Myocyte (in vitro differentiated cells): ENCODE measurements at regions not wholly inside any gene's neighbourhood (a gene's known extent, or its start where the extent isn't known, plus 50 kb on each side); places are given as distances from the start of the nearest gene placed in this dataset.

Experiments
- DNase-seq: peaks from one replicate; pipeline ENCODE4 v3.0.0-alpha.2; 2012; ENCODE audit warnings: low read depth

- no peak for DNase-seq
Measured at GRCh38 chr6:165877773-165878172, 214.7 kb upstream of the PDE10A start.

- no peak for DNase-seq
Measured at GRCh38 chr6:165877192-165877591, 214.2 kb upstream of the PDE10A start.

- no peak for DNase-seq
Measured at GRCh38 chr6:165876588-165876987, 213.5 kb upstream of the PDE10A start.

DNA sequence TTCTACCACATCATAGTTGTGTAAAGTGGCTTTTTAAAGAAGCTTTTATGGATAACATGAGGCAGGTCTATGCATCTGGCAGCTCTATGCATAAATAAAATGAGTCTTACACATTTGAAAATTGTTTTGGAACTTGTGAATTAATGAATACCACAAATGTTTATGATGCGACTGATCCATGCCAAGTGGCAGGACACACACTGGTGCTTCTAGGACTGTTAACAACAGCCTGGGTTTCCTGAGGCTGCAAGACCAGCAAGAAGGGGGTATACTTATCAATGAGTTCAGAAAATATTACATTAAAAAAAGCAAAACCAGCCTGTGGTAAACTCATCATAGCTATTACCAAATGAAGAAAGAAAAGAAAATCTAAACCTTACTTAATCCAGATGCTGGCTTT lies 212.9 kb upstream of the PDE10A start:
- DNase-seq, result no peak

GRCh38 chr6:165873976-165874375 lies 210.9 kb upstream of the PDE10A start:
- DNase-seq, result no peak

DNA sequence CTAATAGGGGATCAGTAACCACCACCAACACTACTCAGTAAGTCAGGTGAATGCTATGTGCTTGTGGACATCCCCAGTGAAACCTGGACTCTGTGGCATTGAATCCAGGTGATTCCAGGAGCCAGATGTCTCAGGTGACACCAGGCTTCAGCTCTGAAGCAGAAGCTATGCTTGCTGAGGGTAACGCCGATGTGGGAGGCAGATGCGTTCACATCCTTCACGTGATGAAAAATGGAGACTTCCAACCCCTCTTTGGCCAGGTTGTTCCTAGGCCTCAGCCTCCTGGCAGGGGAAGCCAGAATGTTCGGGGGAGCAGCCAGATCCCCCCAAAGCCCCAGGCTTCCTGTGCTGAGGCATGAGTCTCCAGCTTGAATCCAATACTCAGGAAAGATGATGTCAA lies 209.8 kb upstream of the PDE10A start:
- no peak for DNase-seq

DNA sequence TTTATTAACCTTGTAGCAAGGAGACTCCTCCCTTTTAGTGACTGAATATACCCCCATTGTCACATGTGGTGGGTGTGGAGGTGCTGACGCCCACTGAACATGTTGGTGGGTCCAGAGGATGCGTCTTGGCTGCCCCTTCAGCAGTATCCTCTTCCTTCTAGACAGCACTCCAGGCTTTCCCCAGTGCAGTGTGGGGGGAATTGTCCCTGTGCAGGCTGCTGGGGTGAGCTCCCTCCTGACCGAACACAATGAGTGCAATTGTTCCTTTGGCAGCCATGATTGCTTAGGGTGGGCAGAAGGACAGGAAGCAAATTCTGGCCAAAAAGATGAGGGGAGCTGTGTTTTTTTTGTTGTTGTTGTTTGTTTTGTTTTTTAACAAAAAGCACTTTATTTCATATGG lies 209.3 kb upstream of the PDE10A start:
- DNase-seq, result no peak

DNA sequence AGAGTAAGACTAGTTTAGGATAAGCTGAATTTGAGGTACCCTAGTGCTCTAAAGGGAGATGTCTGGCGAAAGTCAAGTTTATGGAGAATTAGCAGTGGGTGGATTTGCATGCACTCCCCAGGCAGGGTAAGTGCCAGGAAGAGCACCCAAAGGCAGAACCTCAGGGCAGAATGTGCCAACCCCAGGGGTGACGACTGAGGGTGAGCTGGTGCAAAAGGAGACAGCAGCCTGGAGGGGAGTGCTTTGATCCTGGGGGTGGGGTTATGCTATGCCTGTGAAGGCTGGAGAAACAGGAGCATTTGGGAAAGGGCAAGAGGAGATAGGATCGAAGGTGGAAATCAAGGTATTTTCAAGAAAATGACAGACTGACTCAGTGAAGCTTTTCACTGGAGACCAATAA lies 208.5 kb upstream of the PDE10A start:
- DNase-seq, result no peak

GRCh38 chr6:165869526-165869925 lies 206.5 kb upstream of the PDE10A start:
- DNase-seq, result no peak

GRCh38 chr6:165864925-165865324 lies 201.9 kb upstream of the PDE10A start:
- DNase-seq, result no peak

GRCh38 chr6:165864218-165864617 lies 201.2 kb upstream of the PDE10A start:
- DNase-seq, result no peak

DNA sequence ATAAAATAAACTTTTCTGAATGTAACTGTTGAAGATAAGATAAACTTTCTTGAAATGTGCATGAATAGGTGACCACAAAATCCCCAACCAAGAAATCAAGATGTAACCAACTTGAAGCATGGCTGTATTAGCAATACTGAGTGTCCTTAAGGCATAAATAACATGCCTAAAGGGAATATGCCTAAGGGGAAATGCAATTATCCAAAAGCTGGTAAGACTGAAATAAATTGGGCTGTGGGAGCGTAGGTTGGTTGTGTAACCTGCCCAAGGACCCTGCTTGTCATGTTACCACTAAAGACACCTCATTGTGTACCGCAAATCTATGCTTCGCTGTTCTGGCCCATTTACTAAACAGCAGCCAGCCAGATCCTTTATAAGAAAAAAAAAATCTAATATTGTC lies 200.8 kb upstream of the PDE10A start:
- no peak for DNase-seq

DNA sequence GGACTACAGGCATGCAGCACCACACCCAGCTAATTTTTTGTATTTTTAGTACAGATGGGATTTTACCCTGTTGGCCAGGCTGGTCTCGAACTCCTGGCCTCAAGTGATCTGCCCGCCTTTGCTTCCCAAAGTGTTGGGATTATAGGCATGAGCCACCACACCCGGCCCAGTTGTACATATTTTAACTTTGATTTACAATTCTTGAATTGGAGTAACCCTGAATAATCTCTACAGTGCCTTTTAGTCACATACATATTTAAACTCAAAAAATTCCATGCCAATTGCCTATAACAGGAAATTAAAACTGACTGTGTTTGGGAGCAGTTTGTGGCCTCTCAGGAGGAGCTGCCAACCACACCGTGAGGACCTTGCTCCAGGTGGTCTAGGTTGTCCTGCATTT lies 199.8 kb upstream of the PDE10A start:
- DNase-seq, result no peak

DNA sequence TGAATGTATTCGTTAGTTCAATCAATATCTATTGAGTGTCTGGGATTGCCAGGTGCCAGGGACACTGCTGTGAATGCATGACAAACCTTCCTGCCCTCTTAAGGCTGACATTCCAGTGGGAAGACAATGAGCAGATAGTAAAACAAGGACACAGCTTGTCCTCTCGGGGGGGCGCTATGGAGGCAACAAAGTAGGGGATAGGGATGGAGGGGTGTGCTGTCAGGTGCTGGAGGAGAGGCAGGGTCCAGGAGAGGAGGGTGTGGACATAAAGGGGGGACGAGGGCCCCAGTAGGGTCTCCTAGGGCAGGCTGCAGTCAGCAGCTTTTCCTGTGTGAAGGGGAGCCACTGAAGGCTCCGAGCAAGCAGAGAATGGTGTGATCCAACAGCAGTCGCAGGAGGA lies 198.2 kb upstream of the PDE10A start:
- no peak for DNase-seq

- no peak for DNase-seq
Measured at GRCh38 chr6:165858586-165858985, 195.5 kb upstream of the PDE10A start.

DNA sequence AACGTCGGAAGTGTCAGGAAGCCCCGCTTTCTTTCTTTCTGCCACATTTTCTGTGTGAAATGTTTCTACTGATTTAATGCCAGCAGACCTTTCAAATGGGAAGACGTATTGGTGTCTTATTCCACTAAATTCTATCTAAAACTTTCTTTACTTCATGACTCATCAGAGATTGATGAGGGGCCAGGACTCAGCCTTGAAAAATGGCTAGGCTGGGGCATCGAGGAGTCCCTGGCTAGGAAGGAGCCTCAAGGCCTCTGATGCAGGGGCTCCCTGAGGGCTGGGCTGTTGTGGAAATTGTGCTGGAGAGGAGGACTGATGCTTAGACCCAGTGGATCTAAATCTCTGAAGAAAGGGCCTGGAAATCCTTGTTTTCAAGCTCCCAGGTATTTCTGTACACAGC lies 192.8 kb upstream of the PDE10A start:
- no peak for DNase-seq

DNA sequence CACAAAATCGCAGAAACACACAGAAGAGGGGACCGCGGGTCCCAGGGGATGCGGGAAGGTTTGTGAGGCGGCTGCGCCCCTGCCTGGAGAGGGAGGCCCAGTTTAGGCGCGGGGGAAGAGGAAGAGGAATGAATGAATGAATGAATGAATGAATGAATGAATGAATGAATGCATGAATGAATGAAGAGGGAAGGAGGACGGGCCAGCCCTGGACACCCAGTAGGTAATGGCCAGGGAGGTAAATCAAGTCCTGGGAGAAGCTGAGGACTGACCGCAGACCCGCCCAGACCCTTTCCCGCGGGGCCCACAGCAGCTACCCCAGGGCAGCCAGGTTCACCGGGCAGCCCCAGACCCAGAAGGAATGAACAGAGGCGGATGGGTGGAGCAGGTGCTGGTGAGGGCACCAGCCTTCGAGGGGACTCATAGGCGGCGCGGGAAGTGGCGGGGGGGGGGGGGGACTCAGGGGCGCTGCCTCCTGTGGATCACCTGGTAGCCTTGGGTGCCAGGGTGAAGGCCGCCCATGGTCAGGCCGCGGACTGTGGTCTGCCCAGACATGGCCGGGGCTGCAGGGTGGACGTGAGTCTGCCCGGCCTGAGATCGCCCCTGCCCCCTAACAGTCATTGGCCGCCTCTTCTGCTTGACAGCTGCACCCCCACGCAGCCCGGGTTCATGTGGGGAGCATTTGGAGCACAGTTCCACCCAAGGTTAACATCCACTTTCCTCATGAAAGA lies 192.0 kb upstream of the PDE10A start:
- no peak for DNase-seq

DNA sequence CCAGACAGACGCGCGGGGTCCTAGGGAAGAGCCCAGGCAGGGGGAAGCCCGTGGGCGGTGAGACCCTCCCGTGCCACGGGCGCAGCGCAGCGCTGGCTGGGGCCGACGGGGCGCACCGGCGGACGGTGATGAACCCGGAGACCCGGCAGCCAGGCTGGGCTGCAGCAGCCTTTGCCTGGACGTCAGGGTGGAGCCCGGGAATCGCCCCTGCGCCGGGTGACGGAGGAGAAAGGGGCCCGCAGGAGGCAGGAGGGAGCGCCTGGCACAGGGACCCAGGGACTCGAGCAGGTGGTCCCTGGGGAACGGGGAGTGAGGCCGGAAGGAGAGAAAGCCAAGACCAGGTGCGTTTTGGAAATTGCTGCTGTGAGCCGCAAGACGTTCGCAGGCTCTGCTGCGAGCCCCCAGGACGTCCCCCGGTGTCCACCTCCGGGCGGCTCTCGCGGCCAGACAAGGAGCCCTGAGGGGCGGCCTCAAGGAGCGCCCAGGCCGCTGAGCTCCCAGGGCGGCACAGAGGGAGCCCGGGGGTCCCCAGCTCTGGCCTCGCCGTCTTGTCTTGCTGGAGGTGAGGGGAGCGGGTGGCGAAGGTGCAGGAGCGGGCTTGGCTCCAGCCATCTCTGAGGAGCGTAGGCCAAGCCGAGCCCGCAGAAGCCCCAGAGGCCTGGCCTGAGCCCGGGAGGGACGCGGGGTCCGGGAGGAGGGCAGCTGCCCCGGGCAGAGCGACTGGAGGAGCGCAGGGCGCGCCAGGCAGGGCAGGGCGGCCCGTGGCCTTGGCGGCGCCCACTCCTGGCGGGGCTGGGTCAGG lies 191.2 kb upstream of the PDE10A start:
- DNase-seq, result no peak

DNA sequence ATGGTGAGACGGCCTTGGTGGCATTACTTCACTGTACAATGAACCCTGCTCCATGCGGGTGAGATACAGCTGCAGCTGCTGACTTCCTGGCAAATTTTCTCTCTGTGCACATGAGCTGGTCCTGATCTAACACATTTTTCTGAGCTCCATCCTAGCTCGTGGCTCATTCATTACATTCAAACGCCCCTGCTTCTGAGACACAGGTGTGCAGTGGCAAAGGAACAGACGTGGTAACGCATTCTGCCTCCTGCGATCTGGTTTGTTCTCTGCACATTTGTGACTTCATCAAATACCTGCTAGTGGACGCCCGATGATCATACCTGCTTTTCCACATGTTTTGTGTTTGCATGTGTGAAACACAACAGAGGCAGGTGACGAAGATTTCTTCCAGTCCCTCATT lies 189.6 kb upstream of the PDE10A start:
- no peak for DNase-seq

DNA sequence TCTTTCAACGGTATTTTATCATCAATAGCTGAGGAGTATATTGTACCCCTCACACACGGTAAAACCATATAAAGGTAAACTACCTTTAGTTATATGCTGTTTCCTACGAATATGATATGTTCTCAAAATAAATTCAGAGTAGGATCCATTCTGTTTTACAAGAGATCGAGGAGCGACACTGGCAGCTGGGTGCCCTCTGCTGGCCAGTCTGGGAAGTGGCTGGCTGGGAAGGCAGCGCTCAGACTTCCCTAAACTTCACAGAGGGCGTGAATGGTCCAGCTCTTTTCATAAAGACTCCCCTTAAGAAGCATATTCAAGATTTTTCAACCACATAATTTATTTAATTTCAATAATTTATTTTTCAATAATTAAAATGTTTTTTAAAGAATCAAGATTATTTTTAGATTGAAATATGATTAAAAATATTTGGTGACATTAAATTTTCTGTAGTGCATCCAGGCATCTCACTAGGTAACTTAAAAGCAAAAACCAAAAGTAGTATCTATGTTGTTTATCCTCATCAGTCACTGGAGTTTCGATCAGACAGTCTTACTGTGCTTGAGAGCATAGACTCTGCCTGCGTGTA lies 187.5 kb upstream of the PDE10A start:
- DNase-seq, result peak; percentile 71

DNA sequence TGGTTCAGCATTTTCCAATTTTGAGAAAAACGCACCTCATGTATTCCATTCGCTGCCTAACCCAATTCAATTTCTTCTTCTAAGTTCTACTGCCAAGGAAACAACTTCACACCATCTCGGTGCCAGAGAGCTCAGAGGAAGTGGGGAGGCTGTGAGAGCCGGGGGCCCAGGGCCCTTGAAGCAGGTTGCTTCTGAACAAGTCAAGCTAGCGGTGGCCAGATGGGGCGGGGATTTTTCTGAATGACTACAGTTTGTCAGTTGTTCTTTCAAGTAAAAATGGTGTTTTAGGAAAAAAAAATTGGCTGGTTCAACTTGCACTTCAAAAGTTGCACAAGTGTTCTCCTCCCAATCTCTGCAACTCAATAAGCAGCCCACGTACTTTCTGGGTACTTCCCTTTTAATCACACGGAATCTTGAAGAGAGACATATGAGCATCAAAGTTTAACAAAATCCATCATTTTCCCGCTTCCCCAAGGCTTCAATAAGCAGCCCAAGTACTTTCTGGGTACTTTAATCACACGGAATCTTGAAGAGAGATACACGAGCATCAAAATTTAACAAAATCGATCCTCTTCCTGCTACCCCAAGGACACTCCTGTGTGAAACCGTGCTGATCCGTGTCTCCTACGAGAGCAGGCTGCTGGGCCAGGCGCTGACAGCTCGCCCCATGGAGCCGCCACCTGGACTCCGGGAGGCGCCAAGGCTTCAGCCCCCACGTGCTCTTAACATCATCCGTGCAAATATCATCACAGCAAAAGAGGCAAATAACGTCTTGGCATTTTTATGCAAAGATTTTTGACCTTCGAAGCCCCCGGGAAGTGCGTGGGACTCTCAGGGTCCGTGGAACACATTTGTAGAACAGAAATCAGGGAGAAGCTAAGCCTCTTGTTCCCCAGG lies 186.7 kb upstream of the PDE10A start:
- DNase-seq, result no peak

DNA sequence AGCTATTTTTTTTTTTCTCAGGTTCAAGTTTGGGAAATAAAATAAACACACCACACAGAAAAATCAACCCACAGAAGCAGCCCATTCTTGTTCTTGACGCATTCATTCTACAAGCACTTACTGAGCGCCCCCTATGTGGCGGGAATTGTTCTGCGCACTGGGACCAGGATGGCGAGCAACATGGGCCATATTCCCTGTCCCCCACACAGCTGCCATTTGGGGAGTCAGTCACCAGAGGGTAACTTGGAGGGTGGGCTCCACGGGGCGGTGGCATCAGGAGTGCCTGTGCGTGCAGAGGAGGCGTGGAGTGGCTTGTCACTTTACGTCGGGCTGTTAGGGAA lies 185.0 kb upstream of the PDE10A start:
- no peak for DNase-seq
